DOHH2 (cell line): ENCODE measurements at regions not wholly inside any gene's neighbourhood (a gene's known extent, or its start where the extent isn't known, plus 50 kb on each side); places are given as distances from the start of the nearest gene placed in this dataset.
"Not testable (repeated sequence)": the region's sequence is repeated elsewhere in the genome, so short reads cannot be mapped to it uniquely, and the experiment has no call there.

Experiments
- H3F3A ChIP-seq: fragments of 200-600 bp; sonication (generic), shearing (Covaris generic); 2 replicates; pipeline ENCODE4 v1.6.0; 2016; ENCODE audit warnings: antibody characterized with exemption, mild to moderate bottlenecking; ENCODE audit not compliant: control insufficient read depth, insufficient read depth
- H3K27ac ChIP-seq: fragments of 200-600 bp; sonication (generic); 2 replicates; pipeline ENCODE4 v1.5.1; 2014; ENCODE audit warnings: low read depth, mild to moderate bottlenecking, low read length, moderate library complexity
- H3K27me3 ChIP-seq: fragments of 200-600 bp; sonication (generic); 2 replicates; pipeline ENCODE4 v1.6.1; 2014; ENCODE audit warnings: mild to moderate bottlenecking, low read length, mixed read lengths; ENCODE audit not compliant: control insufficient read depth
- H3K36me3 ChIP-seq: fragments of 200-600 bp; sonication (generic); 2 replicates; pipeline ENCODE4 v1.6.1; 2014; ENCODE audit warnings: mild to moderate bottlenecking, low read length, moderate library complexity, mixed read lengths; ENCODE audit not compliant: control insufficient read depth
- H3K4me1 ChIP-seq: fragments of 200-600 bp; sonication (generic); 2 replicates; pipeline ENCODE4 v1.6.1; 2014; ENCODE audit warnings: mild to moderate bottlenecking, low read length, mixed read lengths; ENCODE audit not compliant: control insufficient read depth
- H3K4me2 ChIP-seq: fragments of 200-600 bp; sonication (generic); 2 replicates; pipeline ENCODE4 v1.6.0; 2014; ENCODE audit warnings: mild to moderate bottlenecking, low read length, moderate library complexity
- H3K4me3 ChIP-seq: fragments of 200-600 bp; sonication (generic); 2 replicates; pipeline ENCODE4 v1.5.1; 2014; ENCODE audit warnings: mild to moderate bottlenecking, low read length, mixed read lengths
- H3K79me2 ChIP-seq: fragments of 200-600 bp; sonication (generic); 2 replicates; pipeline ENCODE4 v1.6.1; 2014; ENCODE audit warnings: mild to moderate bottlenecking, low read length, mixed read lengths; ENCODE audit not compliant: control insufficient read depth
- H3K9me2 ChIP-seq: fragments of 200-600 bp; sonication (generic); replicated peaks from 2 replicates; pipeline ENCODE4 v1.6.1; 2014; ENCODE audit warnings: mild to moderate bottlenecking, low read length, mixed read lengths; ENCODE audit not compliant: control insufficient read depth
- H3K9me3 ChIP-seq: fragments of 200-600 bp; sonication (generic); 2 replicates; pipeline ENCODE4 v1.6.1; 2014; ENCODE audit warnings: antibody characterized with exemption, low read length, mixed read lengths; ENCODE audit not compliant: control insufficient read depth, insufficient read depth
- H4K20me1 ChIP-seq: fragments of 200-600 bp; sonication (generic); 2 replicates; pipeline ENCODE4 v1.6.0; 2014; ENCODE audit warnings: low read depth, mild to moderate bottlenecking, antibody characterized with exemption, low read length, moderate library complexity; ENCODE audit not compliant: control insufficient read depth, insufficient read depth
- CTCF ChIP-seq: fragments of 200-600 bp; sonication (generic); IDR thresholded peaks from one replicate; pipeline ENCODE4 v1.5.1; 2014; ENCODE audit warnings: antibody characterized with exemption, mild to moderate bottlenecking, low read depth, low read length; ENCODE audit not compliant: poor library complexity, severe bottlenecking
- EZH2phosphoT487 ChIP-seq: fragments of 200-600 bp; sonication (generic); IDR thresholded peaks from 2 replicates; pipeline ENCODE4 v1.6.1; 2017; ENCODE audit warnings: borderline replicate concordance, mild to moderate bottlenecking, antibody characterized with exemption, low read length, moderate library complexity, mixed read lengths

- H3F3A ChIP-seq = no peaks in the 10 kb centered on the region
- no peak overlapping the region for H3K27ac ChIP-seq
- H4K20me1 ChIP-seq = no peaks in the 10 kb centered on the region
- H3K79me2 ChIP-seq = no peaks in the 10 kb centered on the region
- no peaks in the 10 kb centered on the region for H3K36me3 ChIP-seq
- H3K27me3 ChIP-seq = no peaks in the 10 kb centered on the region
- H3K4me3 ChIP-seq = no peak overlapping the region
- no peak overlapping the region for H3K4me2 ChIP-seq
- peaks cover 17% of the 10 kb centered on the region for H3K9me3 ChIP-seq
- H3K4me1 ChIP-seq = no peaks in the 10 kb centered on the region
- H3K9me2 ChIP-seq = no peaks in the 10 kb centered on the region
- no peak for TF ChIP-seq CTCF
- TF ChIP-seq EZH2phosphoT487 = no peak
These were observed 234.6 kb upstream of the ADRA1B start for GRCh38 chr5:159681661-159682060.

- TF ChIP-seq EZH2phosphoT487 (no peak), CTCF (peak; percentile 9)
- Histone ChIP-seq H3K4me1 (no peaks in the 10 kb centered on the region), H3K27me3 (no peaks in the 10 kb centered on the region), H3K9me2 (no peaks in the 10 kb centered on the region), H3F3A (no peaks in the 10 kb centered on the region), H3K36me3 (no peaks in the 10 kb centered on the region), H4K20me1 (no peaks in the 10 kb centered on the region), H3K9me3 (peaks cover 17% of the 10 kb centered on the region), H3K4me2 (no peak overlapping the region), H3K27ac (no peak overlapping the region), H3K4me3 (no peak overlapping the region), H3K79me2 (no peaks in the 10 kb centered on the region)
These were observed 233.7 kb upstream of the ADRA1B start for GRCh38 chr5:159682623-159683022.

- H3K9me3 ChIP-seq, H3K27me3 ChIP-seq, H3K4me1 ChIP-seq, H3K79me2 ChIP-seq, H3K9me2 ChIP-seq, H3K36me3 ChIP-seq, H3K27ac ChIP-seq, H3F3A ChIP-seq, H3K4me3 ChIP-seq, H4K20me1 ChIP-seq, H3K4me2 ChIP-seq: not testable (repeated sequence)
These were observed 228.4 kb upstream of the ADRA1B start for GRCh38 chr5:159687892-159688291.

- H3K4me2 ChIP-seq = no peak overlapping the region
- peaks cover 11% of the 10 kb centered on the region for H3K4me1 ChIP-seq
- H3F3A ChIP-seq = no peaks in the 10 kb centered on the region
- TF ChIP-seq EZH2phosphoT487 (no peak), CTCF (no peak)
- no peaks in the 10 kb centered on the region for H3K36me3 ChIP-seq
- H3K79me2 ChIP-seq = no peaks in the 10 kb centered on the region
- no peaks in the 10 kb centered on the region for H3K27me3 ChIP-seq
- no peaks in the 10 kb centered on the region for H3K9me3 ChIP-seq
- H3K9me2 ChIP-seq = no peaks in the 10 kb centered on the region
- H3K4me3 ChIP-seq = no peak overlapping the region
- H3K27ac ChIP-seq = no peak overlapping the region
- no peaks in the 10 kb centered on the region for H4K20me1 ChIP-seq
These were observed 220.5 kb upstream of the ADRA1B start for GRCh38 chr5:159695741-159696294.
